H1 (cell line): ENCODE measurements at regions not wholly inside any gene's neighbourhood (a gene's known extent, or its start where the extent isn't known, plus 50 kb on each side); places are given as distances from the start of the nearest gene placed in this dataset.

Experiments
- CTCF ChIA-PET: fragments of 300-600 bp; sonication (Branson Sonifier 250); formaldehyde crosslinking; loops from one replicate; lab custom pipeline; 2021; ENCODE audit not compliant: partially characterized antibody; lab: Charles Lee
- POLR2A ChIA-PET: fragments of 300-600 bp; sonication (Branson Sonifier 250); formaldehyde crosslinking; loops from one replicate; lab custom pipeline; 2021; ENCODE audit warnings: inconsistent platforms; ENCODE audit not compliant: partially characterized antibody; lab: Charles Lee
- DNase-seq, 2 experiments: peaks; one replicate each; pipeline versions ENCODE4 v3.0.0 to v3.0.0-alpha.2; 2010 to 2022; ENCODE audit warnings: low spot score in 2 of 2, low read depth in 1 of 2, mixed read lengths in 1 of 2
- FAIRE-seq: peaks from 2 replicates; lab custom pipeline; 2011; peaks lifted over from hg19 to GRCh38; lab: Jason Lieb, UNC
- H2AFZ ChIP-seq: 2 replicates; pipeline ENCODE4 v1.8.1; 2012; ENCODE audit warnings: low read length, inconsistent platforms
- H2AK5ac ChIP-seq: 2 replicates; pipeline ENCODE4 v1.6.1; 2013; ENCODE audit warnings: low read depth, low read length
- H2BK120ac ChIP-seq: replicated peaks from 2 replicates; pipeline ENCODE3; 2013; ENCODE audit warnings: low read depth, low read length, inconsistent platforms
- H2BK12ac ChIP-seq: 2 replicates; pipeline ENCODE4 v1.6.1; 2013; ENCODE audit warnings: low read depth, low read length
- H2BK15ac ChIP-seq: 2 replicates; pipeline ENCODE4 v1.6.1; 2013; ENCODE audit warnings: low read length
- H2BK20ac ChIP-seq: 2 replicates; pipeline ENCODE4 v1.6.1; 2013; ENCODE audit warnings: low read length
- H2BK5ac ChIP-seq: 2 replicates; pipeline ENCODE4 v1.6.1; 2013; ENCODE audit warnings: low read depth, low read length
- H3K14ac ChIP-seq: 2 replicates; pipeline ENCODE4 v1.6.1; 2013; ENCODE audit warnings: inconsistent platforms; ENCODE audit not compliant: insufficient read length
- H3K18ac ChIP-seq: 2 replicates; pipeline ENCODE4 v1.6.1; 2013; ENCODE audit warnings: low read length; ENCODE audit errors: extremely low read depth
- H3K23ac ChIP-seq: 2 replicates; pipeline ENCODE4 v1.6.1; 2013; ENCODE audit warnings: inconsistent platforms; ENCODE audit not compliant: insufficient read length
- H3K23me2 ChIP-seq: 2 replicates; pipeline ENCODE4 v1.6.1; 2013; ENCODE audit warnings: low read depth, low read length
- H3K27ac ChIP-seq: 2 replicates; pipeline ENCODE4 v1.6.1; 2011; ENCODE audit warnings: low read depth, low read length, inconsistent platforms
- H3K27me3 ChIP-seq, 4 experiments: replicated peaks in 1 of 4; 1 replicate in 1 of 4; 2 replicates in 3 of 4; pipeline versions ENCODE4 v1.6.1 to v1.8.1; 2011 to 2013; ENCODE audit warnings: low read length in 3 of 4, mild to moderate bottlenecking in 3 of 4, inconsistent platforms in 2 of 4, mixed read lengths in 2 of 4, moderate library complexity in 1 of 4; ENCODE audit not compliant: control insufficient read depth in 3 of 4, insufficient read depth in 3 of 4; ENCODE audit errors: extremely low read depth in 1 of 4
- H3K36me3 ChIP-seq, 4 experiments: 2 replicates each; pipeline versions ENCODE4 v1.6.1 to v1.8.1; 2011 to 2013; ENCODE audit warnings: mild to moderate bottlenecking in 4 of 4, low read length in 3 of 4, moderate library complexity in 2 of 4, control low read depth in 1 of 4, inconsistent platforms in 1 of 4; ENCODE audit not compliant: insufficient read depth in 4 of 4, control insufficient read depth in 2 of 4
- H3K4ac ChIP-seq: replicated peaks from 2 replicates; pipeline ENCODE3; 2013; ENCODE audit warnings: low read length, low read depth, mixed read lengths, inconsistent platforms; ENCODE audit not compliant: insufficient read length
- H3K4me1 ChIP-seq, 4 experiments: replicated peaks in 1 of 4; 1 replicate in 1 of 4; 2 replicates in 3 of 4; pipeline versions ENCODE4 v1.6.1 to v1.8.1; 2011 to 2013; ENCODE audit warnings: low read length in 3 of 4, inconsistent platforms in 2 of 4, mixed read lengths in 1 of 4; ENCODE audit not compliant: insufficient read depth in 4 of 4, control insufficient read depth in 3 of 4
- H3K4me2 ChIP-seq, 2 experiments: 2 replicates each; pipeline versions ENCODE4 v1.6.1 to v1.8.1; 2011 to 2013; ENCODE audit warnings: low read depth in 2 of 2, low read length in 2 of 2, control low read depth in 1 of 2, inconsistent platforms in 1 of 2, mild to moderate bottlenecking in 1 of 2; ENCODE audit not compliant: insufficient read depth in 1 of 2
- H3K4me3 ChIP-seq, 4 experiments: fragments of 200-600, 300-600 bp in 1 of 4; sonication (generic), shearing (Covaris generic), sonication (Bioruptor Twin) in 1 of 4; 2 replicates each; pipeline versions ENCODE4 v1.5.1 to v1.8.1; 2011 to 2016; ENCODE audit warnings: low read length in 4 of 4, low read depth in 3 of 4, control low read depth in 2 of 4, inconsistent platforms in 2 of 4, mild to moderate bottlenecking in 2 of 4, mixed read lengths in 1 of 4, moderate library complexity in 1 of 4; ENCODE audit not compliant: insufficient read depth in 2 of 4; ENCODE audit errors: extremely low read depth in 1 of 4
- H3K56ac ChIP-seq: replicated peaks from 2 replicates; pipeline ENCODE3; 2013; ENCODE audit warnings: low read depth, mild to moderate bottlenecking, mixed read lengths, low read length, inconsistent platforms; ENCODE audit not compliant: insufficient read length
- H3K79me1 ChIP-seq: 2 replicates; pipeline ENCODE4 v1.6.1; 2013; ENCODE audit warnings: low read depth, low read length, control low read depth
- H3K79me2 ChIP-seq, 2 experiments: 2 replicates each; pipeline versions ENCODE4 v1.6.1 to v1.8.1; 2012 to 2013; ENCODE audit warnings: low read length in 2 of 2, mild to moderate bottlenecking in 2 of 2, inconsistent platforms in 1 of 2; ENCODE audit not compliant: insufficient read depth in 2 of 2, control insufficient read depth in 1 of 2
- H3K9ac ChIP-seq, 4 experiments: replicated peaks in 1 of 4; 1 replicate in 1 of 4; 2 replicates in 3 of 4; pipeline versions ENCODE4 v1.6.1 to v1.8.1; 2011 to 2013; ENCODE audit warnings: low read depth in 3 of 4, low read length in 3 of 4, control low read depth in 2 of 4, mild to moderate bottlenecking in 2 of 4, moderate library complexity in 2 of 4, inconsistent platforms in 1 of 4; ENCODE audit errors: extremely low read depth in 1 of 4
- H3K9me3 ChIP-seq, 2 experiments: 2 replicates each; pipeline versions ENCODE4 v1.6.1 to v1.8.1; 2012 to 2013; ENCODE audit warnings: mild to moderate bottlenecking in 2 of 2, moderate library complexity in 2 of 2, control low read depth in 1 of 2, inconsistent platforms in 1 of 2, low read depth in 1 of 2, low read length in 1 of 2, mixed read lengths in 1 of 2; ENCODE audit not compliant: insufficient read depth in 2 of 2
- H4K20me1 ChIP-seq, 2 experiments: replicated peaks in 1 of 2; 2 replicates each; pipeline versions ENCODE3 to v1.8.1; 2011 to 2013; ENCODE audit warnings: inconsistent platforms in 2 of 2, low read length in 2 of 2, mild to moderate bottlenecking in 1 of 2; ENCODE audit not compliant: insufficient read depth in 2 of 2, control insufficient read depth in 1 of 2
- H4K5ac ChIP-seq: 2 replicates; pipeline ENCODE4 v1.6.1; 2013; ENCODE audit warnings: low read length, low read depth, mixed read lengths, inconsistent platforms; ENCODE audit not compliant: insufficient read length
- H4K8ac ChIP-seq: 2 replicates; pipeline ENCODE4 v1.8.0; 2013; ENCODE audit warnings: mild to moderate bottlenecking, moderate library complexity, low read length, inconsistent platforms; ENCODE audit not compliant: insufficient read depth; ENCODE audit errors: extremely low read depth
- H4K91ac ChIP-seq: replicated peaks from 2 replicates; pipeline ENCODE3; 2013; ENCODE audit warnings: low read length, mixed read lengths, inconsistent platforms; ENCODE audit not compliant: insufficient read length
- BACH1 ChIP-seq: IDR thresholded peaks from 2 replicates; pipeline ENCODE4 v1.6.1; 2012; ENCODE audit warnings: low read length, improper control_type of control experiment
- CBX5 ChIP-seq: fragments of 300-800, 300-1000 bp; sonication (generic); IDR thresholded peaks from 2 replicates; pipeline ENCODE4 v1.7.1; 2016; ENCODE audit warnings: antibody characterized with exemption, low read length, low read depth
- JUND ChIP-seq: IDR thresholded peaks from 2 replicates; pipeline ENCODE4 v1.6.1; 2011; ENCODE audit warnings: mild to moderate bottlenecking, improper control_type of control experiment, low read length
- POU5F1 ChIP-seq: IDR thresholded peaks from 2 replicates; pipeline ENCODE4 v1.6.1; 2011; ENCODE audit warnings: low read depth, mild to moderate bottlenecking, low read length, moderate library complexity
- RBBP5 ChIP-seq: IDR thresholded peaks from 2 replicates; pipeline ENCODE4 v1.7.1; 2012; ENCODE audit warnings: low read depth, mild to moderate bottlenecking, inconsistent platforms, low read length, moderate library complexity, borderline replicate concordance
- RFX5 ChIP-seq: IDR thresholded peaks from 2 replicates; pipeline ENCODE4 v1.6.1; 2011; ENCODE audit warnings: low read depth, low read length, improper control_type of control experiment, borderline replicate concordance
- SRF ChIP-seq: IDR thresholded peaks from 2 replicates; pipeline ENCODE4 v1.6.1; 2011; ENCODE audit warnings: mild to moderate bottlenecking, low read depth, low read length, moderate library complexity
- TAF7 ChIP-seq: optimal IDR thresholded peaks from 2 replicates; pipeline ENCODE3; 2011; ENCODE audit warnings: low read depth, mild to moderate bottlenecking, inconsistent platforms, low read length, moderate library complexity, borderline replicate concordance
- TBP ChIP-seq: IDR thresholded peaks from 2 replicates; pipeline ENCODE4 v1.6.1; 2011; ENCODE audit warnings: low read depth, low read length, improper control_type of control experiment
- WGBS, 2 experiments: shearing (Covaris generic) in 1 of 2; methylation state at CpG; one replicate each; pipeline versions ENCODE4 v1.1.6 to v1.1.7; 2013 to 2015; ENCODE audit warnings: low lambda C conversion rate in 2 of 2, mixed read lengths in 2 of 2, inconsistent platforms in 1 of 2, low coverage in 1 of 2, missing lambda C conversion rate in 1 of 2; ENCODE audit not compliant: insufficient replicate concordance in 2 of 2, insufficient coverage in 1 of 2, insufficient read length in 1 of 2; ENCODE audit errors: extremely low coverage in 1 of 2, missing lambda C conversion rate in 1 of 2; 5-methylcytosine and 5-hydroxymethylcytosine counted together
- TF ChIP-seq, protein P1 (sequence below): IDR thresholded peaks from 2 replicates; pipeline ENCODE4 v1.6.1; 2012; ENCODE audit warnings: low read length, inconsistent platforms

DNA sequence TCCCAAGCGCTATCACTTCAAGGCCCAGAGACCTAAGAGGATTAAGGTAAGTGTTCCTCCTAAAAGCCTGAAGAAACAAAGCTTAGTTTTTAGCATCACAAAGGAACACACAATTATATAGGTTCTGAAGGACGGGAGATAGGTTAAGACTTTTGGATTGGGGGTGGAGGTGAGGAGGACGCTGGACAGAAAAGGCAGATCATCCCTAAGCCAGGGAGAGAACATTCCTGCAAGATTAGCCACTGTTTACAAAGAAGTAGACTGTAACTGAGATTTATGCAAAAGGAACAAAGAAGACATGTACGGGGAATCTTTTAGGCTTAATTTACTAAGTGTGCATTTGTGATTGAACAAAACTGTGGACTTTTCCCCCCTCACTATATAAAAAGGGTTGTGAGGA lies 184.1 kb upstream of the IRX5 start:
- Histone ChIP-seq H3K18ac (no peak overlapping the region), H3K9me3 (no peaks in the 10 kb centered on the region), H3K79me2 (no peaks in the 10 kb centered on the region), H3K23me2 (no peaks in the 10 kb centered on the region), H3K9ac (no peak overlapping the region), H2BK15ac (no peak overlapping the region), H3K79me1 (no peaks in the 10 kb centered on the region), H3K4me2 (no peak overlapping the region; a peak in 1 of 4 replicates), H3K4me3 (no peak overlapping the region), H3K27ac (no peak overlapping the region), H4K91ac (no peak overlapping the region), H3K4me1 (no peaks in the 10 kb centered on the region), H4K20me1 (no peaks in the 10 kb centered on the region), H2BK20ac (no peak overlapping the region), H2BK120ac (no peak overlapping the region), H3K23ac (no peak overlapping the region), H3K27me3 (no peaks in the 10 kb centered on the region), H3K4ac (no peak overlapping the region), H3K14ac (no peak overlapping the region), H3K56ac (no peak overlapping the region), H4K5ac (no peak overlapping the region), H2AFZ (no peak overlapping the region), H4K8ac (no peak overlapping the region), H3K36me3 (no peaks in the 10 kb centered on the region), H2BK12ac (no peak overlapping the region), H2AK5ac (no peak overlapping the region), H2BK5ac (no peak overlapping the region)
- ChIA-PET POLR2A (no interaction called here), CTCF (no interaction called here)
- TF ChIP-seq TBP (no peak), RFX5 (no peak), JUND (no peak), RBBP5 (no peak), SRF (no peak), BACH1 (no peak), TAF7 (no peak), CBX5 (no peak), POU5F1 (no peak)
- TF ChIP-seq, protein P1, sequence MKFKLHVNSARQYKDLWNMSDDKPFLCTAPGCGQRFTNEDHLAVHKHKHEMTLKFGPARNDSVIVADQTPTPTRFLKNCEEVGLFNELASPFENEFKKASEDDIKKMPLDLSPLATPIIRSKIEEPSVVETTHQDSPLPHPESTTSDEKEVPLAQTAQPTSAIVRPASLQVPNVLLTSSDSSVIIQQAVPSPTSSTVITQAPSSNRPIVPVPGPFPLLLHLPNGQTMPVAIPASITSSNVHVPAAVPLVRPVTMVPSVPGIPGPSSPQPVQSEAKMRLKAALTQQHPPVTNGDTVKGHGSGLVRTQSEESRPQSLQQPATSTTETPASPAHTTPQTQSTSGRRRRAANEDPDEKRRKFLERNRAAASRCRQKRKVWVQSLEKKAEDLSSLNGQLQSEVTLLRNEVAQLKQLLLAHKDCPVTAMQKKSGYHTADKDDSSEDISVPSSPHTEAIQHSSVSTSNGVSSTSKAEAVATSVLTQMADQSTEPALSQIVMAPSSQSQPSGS: no peak
- DNase-seq (no peak), FAIRE-seq (no peak)
- 87% methylated on average over 4 of the region's 4 CpGs; no CpG with 5 or more reads in 1 of the 2 experiments for WGBS, 2 experiments
